Right atrium auricular region (tissue), 2 donors: ENCODE measurements at regions not wholly inside any gene's neighbourhood (a gene's known extent, or its start where the extent isn't known, plus 50 kb on each side); places are given as distances from the start of the nearest gene placed in this dataset.

ENCODE experiments used
- DNase-seq: peaks from one replicate; pipeline ENCODE4 v3.0.0-alpha.2; 2019; ENCODE audit warnings: low spot score
- H3K27ac ChIP-seq, 2 donors: fragments of 200-600 bp; sonication (generic); 1 replicate in 1 of 2; 2 replicates in 1 of 2; pipeline ENCODE4 v1.5.1; 2016 to 2019
- H3K27me3 ChIP-seq, 2 donors: fragments of 200-600 bp; sonication (generic); one replicate each; pipeline versions ENCODE4 v1.5.1 to v1.6.0; 2017 to 2019
- H3K36me3 ChIP-seq: fragments of 200-600 bp; sonication (generic); one replicate; pipeline ENCODE4 v1.5.1; 2016
- H3K4me1 ChIP-seq, 2 donors: fragments of 200-600 bp; sonication (generic); one replicate each; pipeline versions ENCODE4 v1.5.1 to v1.6.0; 2017 to 2019
- H3K4me3 ChIP-seq, 2 donors: fragments of 200-600 bp; sonication (generic); 1 replicate in 1 of 2; 2 replicates in 1 of 2; pipeline ENCODE4 v1.5.1; 2017 to 2019; ENCODE audit warnings: mild to moderate bottlenecking in 1 of 2, moderate library complexity in 1 of 2
- H3K9me3 ChIP-seq, 2 donors: fragments of 200-600 bp; sonication (generic); one replicate each; pipeline ENCODE4 v1.5.1; 2019
- TF ChIP-seq, protein P1 (sequence below), 2 donors: fragments of 200-600 bp; sonication (generic); IDR thresholded peaks; one replicate each; pipeline ENCODE4 v1.5.1; 2019; ENCODE audit warnings: antibody characterized with exemption in 2 of 2

DNA sequence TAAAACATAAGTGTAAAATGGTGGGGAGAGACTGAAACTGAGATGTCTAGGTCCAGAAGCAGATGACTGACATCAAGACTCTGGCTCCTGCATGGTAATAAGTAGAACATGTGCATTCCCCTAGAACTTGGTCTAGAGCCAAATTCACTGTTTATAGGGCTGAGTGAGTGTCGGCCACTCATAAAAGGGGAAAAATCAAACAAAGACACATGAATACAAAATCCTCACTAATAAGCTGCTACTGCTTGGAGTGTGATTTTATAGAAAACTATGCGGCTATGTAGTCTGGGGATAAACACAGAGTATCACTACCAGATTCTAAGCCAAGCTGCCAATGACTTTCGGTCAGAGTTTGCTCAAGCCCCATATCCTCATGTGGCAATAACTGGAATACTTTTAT, 1080.8 kb upstream of the DDX18 start:
- Histone ChIP-seq H3K4me3 (no peak overlapping the region), H3K36me3 (no peaks in the 10 kb centered on the region), H3K4me1 (no peaks in the 10 kb centered on the region), H3K9me3 (no peaks in the 10 kb centered on the region), H3K27me3 (no peaks in the 10 kb centered on the region), H3K27ac (no peak overlapping the region)
- TF ChIP-seq, protein P1, sequence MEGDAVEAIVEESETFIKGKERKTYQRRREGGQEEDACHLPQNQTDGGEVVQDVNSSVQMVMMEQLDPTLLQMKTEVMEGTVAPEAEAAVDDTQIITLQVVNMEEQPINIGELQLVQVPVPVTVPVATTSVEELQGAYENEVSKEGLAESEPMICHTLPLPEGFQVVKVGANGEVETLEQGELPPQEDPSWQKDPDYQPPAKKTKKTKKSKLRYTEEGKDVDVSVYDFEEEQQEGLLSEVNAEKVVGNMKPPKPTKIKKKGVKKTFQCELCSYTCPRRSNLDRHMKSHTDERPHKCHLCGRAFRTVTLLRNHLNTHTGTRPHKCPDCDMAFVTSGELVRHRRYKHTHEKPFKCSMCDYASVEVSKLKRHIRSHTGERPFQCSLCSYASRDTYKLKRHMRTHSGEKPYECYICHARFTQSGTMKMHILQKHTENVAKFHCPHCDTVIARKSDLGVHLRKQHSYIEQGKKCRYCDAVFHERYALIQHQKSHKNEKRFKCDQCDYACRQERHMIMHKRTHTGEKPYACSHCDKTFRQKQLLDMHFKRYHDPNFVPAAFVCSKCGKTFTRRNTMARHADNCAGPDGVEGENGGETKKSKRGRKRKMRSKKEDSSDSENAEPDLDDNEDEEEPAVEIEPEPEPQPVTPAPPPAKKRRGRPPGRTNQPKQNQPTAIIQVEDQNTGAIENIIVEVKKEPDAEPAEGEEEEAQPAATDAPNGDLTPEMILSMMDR (IDR thresholded peaks at IDR 0.05): no peak
- no peak for DNase-seq

DNA sequence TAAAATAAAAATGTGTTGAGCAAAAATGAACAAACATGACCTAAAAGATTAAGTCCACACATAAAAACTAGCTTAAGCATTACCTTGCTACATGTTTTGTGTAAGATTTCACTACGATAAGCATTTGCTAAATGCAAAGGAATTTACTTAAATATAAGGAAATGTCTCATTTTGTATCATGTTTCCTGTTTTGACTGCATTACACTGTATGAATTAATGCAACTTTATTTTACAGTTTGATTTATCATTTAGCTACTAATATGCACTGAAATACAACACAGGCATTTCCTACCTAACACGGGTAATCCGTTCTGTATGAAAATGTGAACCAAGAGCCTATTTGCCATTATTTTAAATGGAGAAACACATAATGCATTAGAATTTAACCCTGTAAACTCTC, 1076.5 kb upstream of the DDX18 start:
- no peaks in the 10 kb centered on the region for H3K4me1 ChIP-seq
- H3K4me3 ChIP-seq: no peak overlapping the region
- H3K36me3 ChIP-seq: no peaks in the 10 kb centered on the region
- H3K27ac ChIP-seq: no peak overlapping the region
- no peaks in the 10 kb centered on the region for H3K27me3 ChIP-seq
- DNase-seq: no peak
- no peaks in the 10 kb centered on the region for H3K9me3 ChIP-seq
- TF ChIP-seq, protein P1 (IDR thresholded peaks at IDR 0.05): no peak

DNA sequence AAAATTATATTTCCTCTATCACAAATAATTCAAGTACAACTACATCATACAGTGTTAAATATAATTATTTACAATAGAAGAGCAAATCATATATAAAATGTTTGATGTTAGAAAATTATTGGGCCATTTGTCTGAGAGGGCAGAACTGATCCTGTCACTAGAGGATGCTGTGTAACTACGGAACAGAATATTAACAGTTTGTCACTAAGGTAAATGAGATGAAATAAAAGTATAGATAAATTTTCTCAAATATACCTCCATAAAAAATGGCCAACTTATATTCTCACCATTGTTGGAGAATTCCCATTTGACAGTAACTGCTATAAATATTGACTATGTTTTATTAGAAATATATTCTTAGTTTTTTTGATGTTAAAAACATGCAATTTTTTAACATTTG, 1067.4 kb upstream of the DDX18 start:
- Histone ChIP-seq H3K36me3 (no peaks in the 10 kb centered on the region), H3K4me1 (no peaks in the 10 kb centered on the region), H3K9me3 (no peaks in the 10 kb centered on the region), H3K27me3 (no peaks in the 10 kb centered on the region), H3K27ac (no peak overlapping the region), H3K4me3 (no peak overlapping the region)
- DNase-seq: no peak
- TF ChIP-seq, protein P1 (IDR thresholded peaks at IDR 0.05): no peak

DNA sequence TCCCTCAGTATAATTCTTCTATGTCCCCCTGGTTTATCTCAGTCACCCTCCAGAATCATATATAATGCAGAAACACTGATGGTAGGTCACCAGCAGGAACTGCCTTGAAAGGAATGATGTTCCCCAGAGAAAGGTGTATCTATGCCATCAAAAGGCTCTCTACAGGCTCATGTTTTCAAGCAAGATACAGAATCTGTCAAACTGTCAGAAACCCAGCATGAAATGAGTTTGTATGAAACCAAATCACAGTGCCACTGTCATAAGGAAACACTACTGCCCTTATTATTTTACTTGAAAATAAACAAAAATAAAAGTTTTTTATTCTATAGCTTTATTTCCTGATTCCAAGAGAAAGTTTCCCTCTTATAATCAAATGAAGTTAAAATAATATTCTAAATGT, 1064.5 kb upstream of the DDX18 start:
- Histone ChIP-seq H3K36me3 (no peaks in the 10 kb centered on the region), H3K27me3 (no peaks in the 10 kb centered on the region), H3K9me3 (no peaks in the 10 kb centered on the region), H3K27ac (no peak overlapping the region), H3K4me3 (no peak overlapping the region), H3K4me1 (no peaks in the 10 kb centered on the region)
- TF ChIP-seq, protein P1 (IDR thresholded peaks at IDR 0.05): no peak
- DNase-seq: no peak

DNA sequence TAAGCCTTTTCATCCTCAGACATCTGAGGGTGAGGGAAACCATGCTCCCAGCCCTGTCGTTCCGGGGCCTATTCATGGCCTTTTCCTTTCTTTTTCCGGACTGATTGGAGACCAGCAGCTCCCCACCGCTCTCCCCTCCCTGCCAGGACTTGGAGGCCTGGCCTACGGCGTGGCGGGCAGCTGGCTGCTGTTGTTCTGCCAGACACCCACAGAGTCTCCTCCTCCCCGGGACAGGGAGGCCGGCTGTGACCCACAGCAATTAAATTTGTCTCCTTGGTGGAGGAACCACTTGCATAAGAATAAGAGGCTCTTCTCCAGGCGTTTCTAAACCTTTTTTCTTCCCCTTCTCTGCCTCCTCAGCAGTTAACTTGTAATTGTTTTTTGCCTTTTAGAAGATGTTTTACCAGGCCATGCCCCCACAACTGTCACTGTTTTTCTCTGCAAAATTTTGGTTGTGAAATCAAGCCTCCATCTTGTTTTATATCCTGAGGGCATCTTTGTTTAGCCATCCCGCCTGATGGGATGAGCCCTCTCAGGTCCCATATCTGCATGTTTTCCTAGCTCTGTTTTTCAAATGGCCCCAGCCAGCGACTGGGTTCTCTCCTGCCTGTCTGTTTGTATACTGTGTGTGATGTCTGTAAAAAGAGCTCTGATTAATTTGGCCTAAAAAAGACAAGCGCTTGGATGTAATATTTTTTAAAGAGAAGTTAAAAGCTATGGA, 1060.0 kb upstream of the DDX18 start:
- H3K4me3 ChIP-seq: no peak overlapping the region
- no peaks in the 10 kb centered on the region for H3K9me3 ChIP-seq
- no peaks in the 10 kb centered on the region for H3K27me3 ChIP-seq
- H3K27ac ChIP-seq: no peak overlapping the region
- TF ChIP-seq, protein P1 (IDR thresholded peaks at IDR 0.05): no peak
- H3K36me3 ChIP-seq: no peaks in the 10 kb centered on the region
- H3K4me1 ChIP-seq: no peaks in the 10 kb centered on the region
- no peak for DNase-seq

DNA sequence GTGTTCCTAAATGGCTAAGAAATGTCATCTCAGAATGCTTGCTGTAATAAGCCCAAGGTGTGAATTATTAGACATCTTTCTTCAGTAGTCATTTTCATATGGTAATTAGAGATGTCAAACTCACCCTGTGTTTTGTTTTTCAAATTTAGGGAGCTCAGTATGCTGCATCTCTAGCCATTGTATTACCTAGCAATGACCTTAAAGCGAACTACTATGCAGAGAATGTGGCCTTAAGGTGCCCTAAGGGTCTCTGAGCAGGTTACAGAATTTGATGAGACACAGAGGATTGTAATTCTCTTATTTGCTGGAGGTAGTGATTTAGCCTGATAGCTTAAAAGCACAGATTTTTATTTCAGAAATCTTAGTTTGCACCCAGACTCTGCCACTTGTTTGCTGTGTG, 1052.6 kb upstream of the DDX18 start:
- no peaks in the 10 kb centered on the region for H3K36me3 ChIP-seq
- TF ChIP-seq, protein P1 (IDR thresholded peaks at IDR 0.05): no peak
- no peaks in the 10 kb centered on the region for H3K9me3 ChIP-seq
- DNase-seq: no peak
- no peaks in the 10 kb centered on the region for H3K27me3 ChIP-seq
- no peaks in the 10 kb centered on the region for H3K4me1 ChIP-seq
- no peak overlapping the region for H3K27ac ChIP-seq
- no peak overlapping the region for H3K4me3 ChIP-seq
